ENCODE measurements at regions not wholly inside any gene's neighbourhood (a gene's known extent, or its start where the extent isn't known, plus 50 kb on each side); places are given as distances from the start of the nearest gene placed in this dataset.

DNA sequence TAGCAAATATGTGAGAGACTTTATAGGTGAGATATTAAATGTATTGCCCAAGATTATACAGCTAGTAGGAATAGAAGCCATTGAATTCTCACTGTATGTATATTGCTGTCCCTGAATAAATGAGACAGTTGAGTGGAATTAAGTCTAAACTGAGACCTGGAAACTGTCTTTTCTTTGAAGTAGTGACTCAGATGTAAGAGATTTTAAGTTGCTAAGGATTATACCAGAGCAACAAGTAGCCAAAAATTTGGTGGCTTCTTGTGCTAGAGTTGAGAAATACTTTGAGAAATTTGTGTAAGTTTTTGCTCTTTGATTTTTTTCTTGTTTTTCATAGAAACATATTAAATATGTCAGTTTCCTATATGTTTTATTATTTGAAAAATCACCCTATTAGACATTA lies 58.7 kb downstream of the TANC2 start:
- TF ChIP-seq, protein P1, sequence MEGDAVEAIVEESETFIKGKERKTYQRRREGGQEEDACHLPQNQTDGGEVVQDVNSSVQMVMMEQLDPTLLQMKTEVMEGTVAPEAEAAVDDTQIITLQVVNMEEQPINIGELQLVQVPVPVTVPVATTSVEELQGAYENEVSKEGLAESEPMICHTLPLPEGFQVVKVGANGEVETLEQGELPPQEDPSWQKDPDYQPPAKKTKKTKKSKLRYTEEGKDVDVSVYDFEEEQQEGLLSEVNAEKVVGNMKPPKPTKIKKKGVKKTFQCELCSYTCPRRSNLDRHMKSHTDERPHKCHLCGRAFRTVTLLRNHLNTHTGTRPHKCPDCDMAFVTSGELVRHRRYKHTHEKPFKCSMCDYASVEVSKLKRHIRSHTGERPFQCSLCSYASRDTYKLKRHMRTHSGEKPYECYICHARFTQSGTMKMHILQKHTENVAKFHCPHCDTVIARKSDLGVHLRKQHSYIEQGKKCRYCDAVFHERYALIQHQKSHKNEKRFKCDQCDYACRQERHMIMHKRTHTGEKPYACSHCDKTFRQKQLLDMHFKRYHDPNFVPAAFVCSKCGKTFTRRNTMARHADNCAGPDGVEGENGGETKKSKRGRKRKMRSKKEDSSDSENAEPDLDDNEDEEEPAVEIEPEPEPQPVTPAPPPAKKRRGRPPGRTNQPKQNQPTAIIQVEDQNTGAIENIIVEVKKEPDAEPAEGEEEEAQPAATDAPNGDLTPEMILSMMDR (conservative IDR thresholded peaks at IDR 0.05; ENCODE audit: low read depth, low read length): no peak
- TF ChIP-seq EZH2 (IDR thresholded peaks at IDR 0.05; ENCODE audit: low read length, unreplicated experiment): no peak

All from PC-3 (cell line).